Tibial nerve (tissue), 4 donors: ENCODE measurements at regions not wholly inside any gene's neighbourhood (a gene's known extent, or its start where the extent isn't known, plus 50 kb on each side); places are given as distances from the start of the nearest gene placed in this dataset.

Experiments used
- DNase-seq, 2 donors: peaks; one replicate each; pipeline ENCODE4 v3.0.0-alpha.2; 2019; ENCODE audit warnings: low spot score in 2 of 2
- H3K27ac ChIP-seq, 4 donors: fragments of 200-600 bp; sonication (generic) in 3 of 4; one replicate each; pipeline ENCODE4 v1.5.1; 2017 to 2019; ENCODE audit warnings: mild to moderate bottlenecking in 1 of 4
- H3K27me3 ChIP-seq, 2 donors: fragments of 200-600 bp; sonication (generic) in 1 of 2; one replicate each; pipeline versions ENCODE4 v1.5.1 to v1.6.0; 2017 to 2019
- H3K36me3 ChIP-seq, 3 donors: fragments of 200-600 bp; sonication (generic); one replicate each; pipeline ENCODE4 v1.5.1; 2018 to 2019
- H3K4me1 ChIP-seq, 4 donors: fragments of 200-600 bp; sonication (generic) in 3 of 4; one replicate each; pipeline ENCODE4 v1.5.1; 2017 to 2019
- H3K4me3 ChIP-seq, 4 donors: fragments of 200-600 bp; sonication (generic) in 3 of 4; one replicate each; pipeline ENCODE4 v1.5.1; 2017 to 2019; ENCODE audit warnings: mild to moderate bottlenecking in 1 of 4, moderate library complexity in 1 of 4
- H3K9me3 ChIP-seq, 4 donors: fragments of 200-600 bp; sonication (generic) in 3 of 4; one replicate each; pipeline ENCODE4 v1.5.1; 2017 to 2019
- EP300 ChIP-seq, 2 donors: sonication (generic); formaldehyde crosslinking; IDR thresholded peaks; one replicate each; pipeline ENCODE4 v1.6.1; 2017; ENCODE audit warnings: antibody characterized with exemption in 2 of 2, mild to moderate bottlenecking in 1 of 2
- POLR2A ChIP-seq, 2 donors: fragments of 450-650 bp; IDR thresholded peaks; one replicate each; pipeline ENCODE4 v1.6.1; 2017; ENCODE audit warnings: antibody characterized with exemption in 2 of 2, mild to moderate bottlenecking in 2 of 2, moderate library complexity in 2 of 2
- WGBS, 2 donors: methylation state at CpG; one replicate each; pipeline ENCODE4 v1.1.5; 2018; 5-methylcytosine and 5-hydroxymethylcytosine counted together
- TF ChIP-seq, protein P1 (sequence below), 5 experiments: fragments of 200-600 bp in 3 of 5; fragments of 450-650 bp in 2 of 5; sonication (generic) in 3 of 5; IDR thresholded peaks; one replicate each; pipeline ENCODE4 v1.5.1; 2016 to 2019; ENCODE audit warnings: antibody characterized with exemption in 5 of 5, mild to moderate bottlenecking in 3 of 5, moderate library complexity in 2 of 5

DNA sequence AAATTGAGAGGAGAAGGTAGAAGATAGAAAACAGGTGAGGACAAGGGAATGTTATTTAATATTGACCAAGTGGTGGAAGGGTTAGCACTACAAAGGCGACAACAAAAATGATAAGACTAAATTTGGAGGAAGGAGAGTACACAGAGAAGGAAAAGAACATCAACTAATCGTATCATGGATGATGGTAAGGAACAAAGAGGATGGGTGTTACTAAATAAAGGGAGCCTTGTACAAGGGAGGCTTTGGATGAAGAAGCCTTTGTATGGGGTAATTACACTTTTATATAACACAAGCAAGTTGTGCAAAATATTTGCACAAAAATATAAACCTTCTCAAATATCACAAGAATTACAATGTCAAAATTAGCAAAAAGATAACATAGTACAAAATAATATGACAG lies 125.7 kb downstream of the ZNF608 start:
- H3K27me3 ChIP-seq, result no peaks in the 10 kb centered on the region
- H3K4me1 ChIP-seq, result no peaks in the 10 kb centered on the region
- TF ChIP-seq, protein P1, sequence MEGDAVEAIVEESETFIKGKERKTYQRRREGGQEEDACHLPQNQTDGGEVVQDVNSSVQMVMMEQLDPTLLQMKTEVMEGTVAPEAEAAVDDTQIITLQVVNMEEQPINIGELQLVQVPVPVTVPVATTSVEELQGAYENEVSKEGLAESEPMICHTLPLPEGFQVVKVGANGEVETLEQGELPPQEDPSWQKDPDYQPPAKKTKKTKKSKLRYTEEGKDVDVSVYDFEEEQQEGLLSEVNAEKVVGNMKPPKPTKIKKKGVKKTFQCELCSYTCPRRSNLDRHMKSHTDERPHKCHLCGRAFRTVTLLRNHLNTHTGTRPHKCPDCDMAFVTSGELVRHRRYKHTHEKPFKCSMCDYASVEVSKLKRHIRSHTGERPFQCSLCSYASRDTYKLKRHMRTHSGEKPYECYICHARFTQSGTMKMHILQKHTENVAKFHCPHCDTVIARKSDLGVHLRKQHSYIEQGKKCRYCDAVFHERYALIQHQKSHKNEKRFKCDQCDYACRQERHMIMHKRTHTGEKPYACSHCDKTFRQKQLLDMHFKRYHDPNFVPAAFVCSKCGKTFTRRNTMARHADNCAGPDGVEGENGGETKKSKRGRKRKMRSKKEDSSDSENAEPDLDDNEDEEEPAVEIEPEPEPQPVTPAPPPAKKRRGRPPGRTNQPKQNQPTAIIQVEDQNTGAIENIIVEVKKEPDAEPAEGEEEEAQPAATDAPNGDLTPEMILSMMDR (IDR thresholded peaks at IDR 0.05), result no peak
- TF ChIP-seq POLR2A (IDR thresholded peaks at IDR 0.05), result no peak
- no peak for TF ChIP-seq EP300 (IDR thresholded peaks at IDR 0.05)
- H3K27ac ChIP-seq, result no peak overlapping the region
- H3K4me3 ChIP-seq, result no peak overlapping the region
- no peak for DNase-seq
- WGBS, 2 donors, result 56 to 60% methylated on average over 2 of the region's 2 CpGs
- H3K9me3 ChIP-seq, result no peaks in the 10 kb centered on the region
- no peaks in the 10 kb centered on the region for H3K36me3 ChIP-seq

DNA sequence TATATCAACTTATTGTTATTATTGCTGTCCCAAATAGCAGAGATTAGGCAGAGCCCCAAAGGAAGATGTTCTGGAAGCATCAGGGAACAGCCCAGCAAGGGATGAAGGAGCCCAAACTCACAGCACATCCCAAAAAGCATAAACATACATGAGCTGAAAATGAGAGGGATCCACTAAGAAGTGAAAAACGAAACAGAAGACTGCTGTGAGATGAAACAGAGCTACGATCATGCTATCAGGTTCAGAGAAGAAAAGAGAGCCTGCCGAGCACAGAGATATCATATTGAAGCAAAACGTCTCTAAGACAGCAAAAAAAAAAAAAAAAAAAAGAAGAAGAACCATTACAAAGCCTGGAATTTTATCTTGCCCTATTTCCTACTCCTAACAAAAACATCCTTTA lies 127.3 kb downstream of the ZNF608 start:
- no peaks in the 10 kb centered on the region for H3K36me3 ChIP-seq
- H3K9me3 ChIP-seq, result no peaks in the 10 kb centered on the region
- H3K4me1 ChIP-seq, result no peaks in the 10 kb centered on the region
- 90 to 93% methylated on average over 4 of the region's 4 CpGs for WGBS, 2 donors
- no peak for DNase-seq
- no peak overlapping the region for H3K27ac ChIP-seq
- TF ChIP-seq, protein P1 (IDR thresholded peaks at IDR 0.05), result no peak
- TF ChIP-seq EP300 (IDR thresholded peaks at IDR 0.05) (no peak), POLR2A (IDR thresholded peaks at IDR 0.05) (no peak)
- H3K4me3 ChIP-seq, result no peak overlapping the region
- no peaks in the 10 kb centered on the region for H3K27me3 ChIP-seq

GRCh38 chr5:124617787-124618186 lies 128.7 kb downstream of the ZNF608 start:
- H3K27ac ChIP-seq, result no peak overlapping the region
- H3K27me3 ChIP-seq, result no peaks in the 10 kb centered on the region
- DNase-seq, result no peak
- H3K4me3 ChIP-seq, result no peak overlapping the region
- no peaks in the 10 kb centered on the region for H3K9me3 ChIP-seq
- 100% methylated on average over 1 of the region's 1 CpG for WGBS, 2 donors
- no peaks in the 10 kb centered on the region for H3K4me1 ChIP-seq
- H3K36me3 ChIP-seq, result no peaks in the 10 kb centered on the region
- TF ChIP-seq, protein P1 (IDR thresholded peaks at IDR 0.05), result no peak
- TF ChIP-seq POLR2A (IDR thresholded peaks at IDR 0.05), result no peak

DNA sequence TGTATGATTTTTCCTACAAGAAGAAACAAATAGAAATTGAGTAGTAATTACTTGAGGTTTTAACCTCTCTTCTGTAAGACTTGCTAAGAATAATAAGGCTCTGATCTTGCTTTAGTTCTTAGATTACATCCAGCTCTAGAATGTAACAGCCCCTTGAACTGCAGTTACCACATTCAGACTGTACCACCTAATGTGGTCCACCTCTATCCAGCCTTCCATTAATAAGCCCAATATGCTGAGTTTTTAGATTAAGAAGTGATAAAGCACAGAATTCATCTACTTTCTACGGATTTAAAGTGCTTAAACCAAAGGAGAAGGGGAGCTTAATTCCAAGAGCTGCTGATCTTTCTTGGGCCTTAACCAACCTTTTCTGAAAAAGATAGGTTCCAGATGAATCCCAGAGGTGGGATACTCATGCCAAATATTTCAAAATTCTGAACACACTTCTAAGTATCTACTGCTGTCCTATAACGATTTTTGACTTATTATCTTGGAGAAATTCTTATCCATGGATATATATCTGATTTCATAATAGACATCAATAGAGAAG lies 131.5 kb downstream of the ZNF608 start:
- DNase-seq, result no peak
- WGBS, 2 donors, result 70 to 76% methylated on average over 2 of the region's 2 CpGs
- Histone ChIP-seq H3K27ac (no peak overlapping the region), H3K4me3 (no peak overlapping the region), H3K4me1 (no peaks in the 10 kb centered on the region), H3K9me3 (no peaks in the 10 kb centered on the region), H3K36me3 (no peaks in the 10 kb centered on the region), H3K27me3 (no peaks in the 10 kb centered on the region)
- TF ChIP-seq, protein P1 (IDR thresholded peaks at IDR 0.05), result no peak
- TF ChIP-seq POLR2A (IDR thresholded peaks at IDR 0.05) (no peak), EP300 (IDR thresholded peaks at IDR 0.05) (no peak)

- H3K27ac ChIP-seq, result no peak overlapping the region
- no peaks in the 10 kb centered on the region for H3K27me3 ChIP-seq
- DNase-seq, result no peak
- TF ChIP-seq EP300 (IDR thresholded peaks at IDR 0.05) (no peak), POLR2A (IDR thresholded peaks at IDR 0.05) (no peak)
- TF ChIP-seq, protein P1 (IDR thresholded peaks at IDR 0.05), result no peak
- H3K4me1 ChIP-seq, result no peaks in the 10 kb centered on the region
- H3K9me3 ChIP-seq, result no peaks in the 10 kb centered on the region
- WGBS, 2 donors, result 2 to 45% methylated on average over 1 of the region's 1 CpG
- H3K4me3 ChIP-seq, result no peak overlapping the region
- no peaks in the 10 kb centered on the region for H3K36me3 ChIP-seq
Measured at GRCh38 chr5:124614105-124614504, 132.3 kb downstream of the ZNF608 start.
